Neutrophil (primary cell): ENCODE measurements at regions not wholly inside any gene's neighbourhood (a gene's known extent, or its start where the extent isn't known, plus 50 kb on each side); places are given as distances from the start of the nearest gene placed in this dataset.
"Not testable (repeated sequence)": the region's sequence is repeated elsewhere in the genome, so short reads cannot be mapped to it uniquely, and the experiment has no call there.

Experiments
- H3K27ac ChIP-seq: fragments of 200-600 bp; sonication (generic); 2 replicates; pipeline ENCODE4 v1.5.1; 2016; ENCODE audit warnings: mild to moderate bottlenecking, moderate library complexity
- H3K27me3 ChIP-seq: fragments of 200-600 bp; sonication (generic); 2 replicates; pipeline ENCODE4 v1.6.0; 2016; ENCODE audit warnings: mild to moderate bottlenecking
- H3K36me3 ChIP-seq: fragments of 200-600 bp; sonication (generic); 2 replicates; pipeline ENCODE4 v1.5.1; 2017
- H3K4me1 ChIP-seq, 2 experiments: fragments of 200-600 bp in 1 of 2; sonication (generic) in 1 of 2; 1 replicate in 1 of 2; 2 replicates in 1 of 2; pipeline versions ENCODE4 v1.5.1 to v1.6.1; 2013 to 2016; ENCODE audit warnings: low read depth in 1 of 2, low read length in 1 of 2, mild to moderate bottlenecking in 1 of 2, moderate library complexity in 1 of 2; ENCODE audit not compliant: control insufficient read depth in 1 of 2, insufficient read depth in 1 of 2
- H3K4me3 ChIP-seq, 2 experiments: fragments of 200-600 bp in 1 of 2; sonication (generic) in 1 of 2; 1 replicate in 1 of 2; 2 replicates in 1 of 2; pipeline ENCODE4 v1.5.1; 2013 to 2016; ENCODE audit warnings: low read depth in 1 of 2, low read length in 1 of 2, mild to moderate bottlenecking in 1 of 2, moderate library complexity in 1 of 2
- H3K9me3 ChIP-seq: fragments of 200-600 bp; sonication (generic); 2 replicates; pipeline ENCODE4 v1.5.1; 2016
- CTCF ChIP-seq: fragments of 200-600 bp; sonication (generic); IDR thresholded peaks from 2 replicates; pipeline ENCODE4 v1.5.1; 2016; ENCODE audit warnings: antibody characterized with exemption

DNA sequence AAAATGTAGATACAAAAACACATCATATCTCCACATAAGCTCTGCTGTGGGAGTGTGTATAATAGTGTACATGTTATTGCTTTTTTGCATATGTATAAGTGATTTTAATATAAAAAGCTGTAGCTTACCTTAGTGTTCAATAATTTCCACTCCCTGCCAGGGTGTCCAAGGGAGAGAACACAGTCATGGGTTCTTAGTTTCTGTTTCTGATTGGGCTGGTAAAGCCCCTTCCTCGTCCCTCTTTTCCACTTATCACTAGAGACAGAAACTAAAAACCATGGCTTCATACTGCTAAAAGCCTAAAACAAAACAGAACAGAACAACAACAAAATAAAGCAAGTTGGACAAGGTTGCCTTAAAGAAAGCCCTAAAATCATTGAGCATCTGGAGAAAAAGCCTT, 74.4 kb upstream of the S1PR3 start:
- Histone ChIP-seq H3K4me3 (no peak overlapping the region), H3K4me1 (no peaks in the 10 kb centered on the region), H3K36me3 (no peaks in the 10 kb centered on the region), H3K9me3 (no peaks in the 10 kb centered on the region), H3K27ac (no peak overlapping the region), H3K27me3 (peaks cover 33% of the 10 kb centered on the region)
- no peak for TF ChIP-seq CTCF

- Histone ChIP-seq H3K27me3 (peaks cover 30% of the 10 kb centered on the region), H3K4me1 (no peaks in the 10 kb centered on the region), H3K27ac (no peak overlapping the region), H3K9me3 (no peaks in the 10 kb centered on the region), H3K36me3 (no peaks in the 10 kb centered on the region), H3K4me3 (no peak overlapping the region)
- no peak for TF ChIP-seq CTCF
Observed at GRCh38 chr9:88917375-88917774, 73.9 kb upstream of the S1PR3 start.

- not testable (repeated sequence) for H3K27ac ChIP-seq, H3K9me3 ChIP-seq, H3K36me3 ChIP-seq, H3K4me3 ChIP-seq, H3K4me1 ChIP-seq
- H3K27me3 ChIP-seq: peaks cover 20% of the 10 kb centered on the region
Observed at GRCh38 chr9:88918537-88918936, 72.7 kb upstream of the S1PR3 start.

DNA sequence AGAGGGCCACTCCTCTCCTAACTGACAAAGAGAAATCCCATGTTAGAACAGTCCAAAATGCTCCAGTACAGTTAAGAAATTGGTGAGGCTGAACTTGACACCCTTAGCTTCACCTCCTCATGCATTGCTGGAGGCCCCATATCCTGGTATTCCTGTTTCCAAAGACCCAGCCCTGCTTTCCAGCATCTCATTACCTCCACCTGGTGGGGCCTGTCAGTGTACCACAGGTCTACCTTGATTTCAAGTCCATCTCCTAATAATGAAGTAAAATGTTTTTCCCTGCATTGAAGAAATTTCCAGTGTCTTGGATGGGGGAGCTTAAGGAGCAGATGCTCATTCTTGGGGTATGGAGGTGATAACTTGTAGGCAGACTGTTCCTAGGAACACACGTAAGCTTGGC, 70.6 kb upstream of the S1PR3 start:
- Histone ChIP-seq H3K27ac (no peak overlapping the region), H3K27me3 (no peaks in the 10 kb centered on the region), H3K4me1 (peaks cover 9 to 18% of the 10 kb centered on the region in 2 experiments), H3K36me3 (no peaks in the 10 kb centered on the region), H3K4me3 (no peak overlapping the region), H3K9me3 (no peaks in the 10 kb centered on the region)
- TF ChIP-seq CTCF: no peak

GRCh38 chr9:88922091-88922490, 69.2 kb upstream of the S1PR3 start:
- Histone ChIP-seq H3K36me3 (no peaks in the 10 kb centered on the region), H3K4me3 (no peak overlapping the region), H3K4me1 (peaks cover 13 to 22% of the 10 kb centered on the region in 2 experiments), H3K27me3 (no peaks in the 10 kb centered on the region), H3K27ac (no peak overlapping the region), H3K9me3 (no peaks in the 10 kb centered on the region)
- TF ChIP-seq CTCF: no peak

GRCh38 chr9:88923092-88923491, 68.2 kb upstream of the S1PR3 start:
- no peaks in the 10 kb centered on the region for H3K9me3 ChIP-seq
- peak overlapping the region; percentile 64 for H3K27ac ChIP-seq
- no peak overlapping the region for H3K4me3 ChIP-seq
- H3K4me1 ChIP-seq: peaks cover 14 to 28% of the 10 kb centered on the region in 2 experiments
- H3K27me3 ChIP-seq: no peaks in the 10 kb centered on the region
- TF ChIP-seq CTCF: no peak
- no peaks in the 10 kb centered on the region for H3K36me3 ChIP-seq
